HL-60 (cell line): ENCODE measurements at regions not wholly inside any gene's neighbourhood (a gene's known extent, or its start where the extent isn't known, plus 50 kb on each side); places are given as distances from the start of the nearest gene placed in this dataset.

Experiments used
- CTCF ChIP-seq: IDR thresholded peaks from one replicate; pipeline ENCODE4 v1.5.1; 2011; ENCODE audit warnings: low read length, control low read depth, inconsistent platforms; ENCODE audit not compliant: insufficient read depth
- GABPA ChIP-seq: IDR thresholded peaks from 2 replicates; pipeline ENCODE4 v1.6.1; 2012; ENCODE audit warnings: low read depth
- POLR2AphosphoS5 ChIP-seq: IDR thresholded peaks from 2 replicates; pipeline ENCODE4 v1.6.1; 2012; ENCODE audit warnings: low read depth
- REST ChIP-seq: IDR thresholded peaks from 2 replicates; pipeline ENCODE4 v1.6.1; 2012; ENCODE audit warnings: low read depth; ENCODE audit not compliant: insufficient replicate concordance

- TF ChIP-seq REST (no peak), POLR2AphosphoS5 (no peak), CTCF (no peak), GABPA (no peak)
Observed at GRCh38 chr13:50291611-50292010, 276.4 kb downstream of the KCNRG start.
